H1 (cell line): ENCODE measurements at regions not wholly inside any gene's neighbourhood (a gene's known extent, or its start where the extent isn't known, plus 50 kb on each side); places are given as distances from the start of the nearest gene placed in this dataset.

ENCODE experiments used
- POLR2A ChIP-seq, 2 experiments: IDR thresholded peaks; 1 replicate in 1 of 2; 2 replicates in 1 of 2; pipeline ENCODE4 v1.6.1; 2011; ENCODE audit warnings: low read depth in 2 of 2, low read length in 2 of 2, mild to moderate bottlenecking in 2 of 2; ENCODE audit errors: control extremely low read depth in 1 of 2
- SRF ChIP-seq: IDR thresholded peaks from 2 replicates; pipeline ENCODE4 v1.6.1; 2011; ENCODE audit warnings: mild to moderate bottlenecking, low read depth, low read length, moderate library complexity
- TAF1 ChIP-seq: IDR thresholded peaks from 2 replicates; pipeline ENCODE4 v1.6.1; 2011; ENCODE audit warnings: mild to moderate bottlenecking, low read depth, low read length

GRCh38 chr1:181424786-181425403 is 58.4 kb upstream of the CACNA1E start:
- no peak for TF ChIP-seq TAF1
- TF ChIP-seq POLR2A (IDR thresholded peaks at IDR 0.05; ENCODE audit: control extremely low read depth in 1 of 2, low read depth in 2 of 2, low read length in 2 of 2): no peak
- no peak for TF ChIP-seq SRF
